ENCODE measurements at regions not wholly inside any gene's neighbourhood (a gene's known extent, or its start where the extent isn't known, plus 50 kb on each side); places are given as distances from the start of the nearest gene placed in this dataset.

DNA sequence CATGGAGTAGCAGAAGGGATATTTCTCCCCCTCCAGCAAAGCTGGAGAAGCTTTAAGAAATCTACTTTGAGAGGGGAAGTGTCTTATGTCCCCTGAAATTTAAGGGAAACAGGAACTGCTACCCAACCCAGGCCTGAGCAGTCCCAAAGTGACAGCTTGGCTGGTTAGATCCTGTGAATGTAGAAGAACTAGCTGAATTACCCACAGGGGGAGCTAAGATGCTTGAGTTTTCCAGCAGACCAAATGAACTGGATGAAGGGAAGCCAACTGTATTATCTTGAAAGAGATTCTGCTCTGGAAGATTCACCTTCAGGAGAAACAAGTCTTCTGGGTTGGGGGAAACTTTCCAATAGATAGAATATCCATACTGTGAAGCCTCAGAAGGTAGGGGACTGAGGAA is 303.3 kb upstream of the MMS22L start:
- no peaks in the 10 kb centered on the region for H3K4me1 ChIP-seq (replicated peaks in 1 of 2)
- no peak for TF ChIP-seq POLR2A (IDR thresholded peaks at IDR 0.05)
- TF ChIP-seq, protein P1, sequence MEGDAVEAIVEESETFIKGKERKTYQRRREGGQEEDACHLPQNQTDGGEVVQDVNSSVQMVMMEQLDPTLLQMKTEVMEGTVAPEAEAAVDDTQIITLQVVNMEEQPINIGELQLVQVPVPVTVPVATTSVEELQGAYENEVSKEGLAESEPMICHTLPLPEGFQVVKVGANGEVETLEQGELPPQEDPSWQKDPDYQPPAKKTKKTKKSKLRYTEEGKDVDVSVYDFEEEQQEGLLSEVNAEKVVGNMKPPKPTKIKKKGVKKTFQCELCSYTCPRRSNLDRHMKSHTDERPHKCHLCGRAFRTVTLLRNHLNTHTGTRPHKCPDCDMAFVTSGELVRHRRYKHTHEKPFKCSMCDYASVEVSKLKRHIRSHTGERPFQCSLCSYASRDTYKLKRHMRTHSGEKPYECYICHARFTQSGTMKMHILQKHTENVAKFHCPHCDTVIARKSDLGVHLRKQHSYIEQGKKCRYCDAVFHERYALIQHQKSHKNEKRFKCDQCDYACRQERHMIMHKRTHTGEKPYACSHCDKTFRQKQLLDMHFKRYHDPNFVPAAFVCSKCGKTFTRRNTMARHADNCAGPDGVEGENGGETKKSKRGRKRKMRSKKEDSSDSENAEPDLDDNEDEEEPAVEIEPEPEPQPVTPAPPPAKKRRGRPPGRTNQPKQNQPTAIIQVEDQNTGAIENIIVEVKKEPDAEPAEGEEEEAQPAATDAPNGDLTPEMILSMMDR (IDR thresholded peaks at IDR 0.05), result no peak
- no peak for DNase-seq
- H3K36me3 ChIP-seq (replicated peaks in 1 of 2), result no peaks in the 10 kb centered on the region
- intact Hi-C loops (cut with DNase I), result no loop called here
- H3K27me3 ChIP-seq, result no peaks in the 10 kb centered on the region
- no peak overlapping the region for H3K4me3 ChIP-seq
- no peak overlapping the region for H3K27ac ChIP-seq
- no peaks in the 10 kb centered on the region for H3K9me3 ChIP-seq (replicated peaks in 1 of 3)

- H3K36me3 ChIP-seq (replicated peaks in 1 of 2), result no peaks in the 10 kb centered on the region
- no peak for DNase-seq
- H3K27me3 ChIP-seq, result no peaks in the 10 kb centered on the region
- H3K4me3 ChIP-seq, result no peak overlapping the region
- no peak for TF ChIP-seq POLR2A (IDR thresholded peaks at IDR 0.05)
- TF ChIP-seq, protein P1 (IDR thresholded peaks at IDR 0.05), result no peak
- no peaks in the 10 kb centered on the region for H3K4me1 ChIP-seq (replicated peaks in 1 of 2)
- WGBS, 4 donors, result 38 to 62% (median 48%) methylated on average over 6 of the region's 6 CpGs
- H3K27ac ChIP-seq, result no peak overlapping the region
- H3K9me3 ChIP-seq (replicated peaks in 1 of 3), result no peaks in the 10 kb centered on the region
- intact Hi-C loops (cut with DNase I), result no loop called here
Observed at GRCh38 chr6:97591955-97592354, 308.9 kb upstream of the MMS22L start.

- TF ChIP-seq, protein P1 (IDR thresholded peaks at IDR 0.05), result no peak
- TF ChIP-seq POLR2A (IDR thresholded peaks at IDR 0.05), result no peak
Observed at GRCh38 chr6:97594844-97595243, 311.8 kb upstream of the MMS22L start.

GRCh38 chr6:97621111-97621510 is 338.1 kb upstream of the MMS22L start:
- DNase-seq, result no peak
- intact Hi-C loops (cut with DNase I), result no loop called here
- H3K9me3 ChIP-seq (replicated peaks in 1 of 3), result no peaks in the 10 kb centered on the region
- H3K27ac ChIP-seq, result no peak overlapping the region
- TF ChIP-seq POLR2A (IDR thresholded peaks at IDR 0.05), result no peak
- TF ChIP-seq, protein P1 (IDR thresholded peaks at IDR 0.05), result no peak
- H3K4me1 ChIP-seq (replicated peaks in 1 of 2), result no peaks in the 10 kb centered on the region
- H3K27me3 ChIP-seq, result no peaks in the 10 kb centered on the region
- no peaks in the 10 kb centered on the region for H3K36me3 ChIP-seq (replicated peaks in 1 of 2)
- no peak overlapping the region for H3K4me3 ChIP-seq

More at GRCh38 chr6:97594844-97595243, 311.8 kb upstream of the MMS22L start:
- Histone ChIP-seq H3K27ac (no peak overlapping the region), H3K4me3 (no peak overlapping the region), H3K27me3 (no peaks in the 10 kb centered on the region), H3K4me1 (replicated peaks in 1 of 2) (no peaks in the 10 kb centered on the region), H3K36me3 (replicated peaks in 1 of 2) (no peaks in the 10 kb centered on the region), H3K9me3 (replicated peaks in 1 of 3) (no peaks in the 10 kb centered on the region)
- intact Hi-C loops (cut with DNase I), result no loop called here
- WGBS, 4 donors, result 70 to 76% (median 71%) methylated on average over 3 of the region's 3 CpGs
- no peak for DNase-seq
